ENCODE measurements at regions not wholly inside any gene's neighbourhood (a gene's known extent, or its start where the extent isn't known, plus 50 kb on each side); places are given as distances from the start of the nearest gene placed in this dataset.
"Not testable (repeated sequence)": the region's sequence is repeated elsewhere in the genome, so short reads cannot be mapped to it uniquely, and the experiment has no call there.

DNA sequence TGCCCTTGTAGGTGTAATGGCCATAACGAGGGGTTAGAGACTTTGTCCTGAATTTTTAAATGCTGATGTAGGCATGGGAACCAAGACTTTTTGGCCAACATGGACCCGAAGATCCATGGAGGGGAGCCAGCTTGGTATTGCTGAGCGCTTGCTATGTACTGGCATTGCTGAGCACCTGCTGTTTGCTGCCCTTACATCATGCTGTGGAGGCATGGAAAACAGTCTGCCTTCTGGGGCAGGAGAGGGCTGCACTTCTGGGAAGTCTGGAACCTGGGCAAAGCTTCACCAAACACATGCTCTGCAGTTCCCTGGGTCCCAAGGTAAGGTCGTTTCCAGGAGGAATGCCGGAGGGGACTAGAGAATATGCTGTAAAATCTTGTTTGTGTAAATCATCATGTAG lies 86.3 kb upstream of the CNIH3 start:
- no peak for DNase-seq (ENCODE audit: low read depth in 2 of 3, low spot score in 2 of 3)

DNA sequence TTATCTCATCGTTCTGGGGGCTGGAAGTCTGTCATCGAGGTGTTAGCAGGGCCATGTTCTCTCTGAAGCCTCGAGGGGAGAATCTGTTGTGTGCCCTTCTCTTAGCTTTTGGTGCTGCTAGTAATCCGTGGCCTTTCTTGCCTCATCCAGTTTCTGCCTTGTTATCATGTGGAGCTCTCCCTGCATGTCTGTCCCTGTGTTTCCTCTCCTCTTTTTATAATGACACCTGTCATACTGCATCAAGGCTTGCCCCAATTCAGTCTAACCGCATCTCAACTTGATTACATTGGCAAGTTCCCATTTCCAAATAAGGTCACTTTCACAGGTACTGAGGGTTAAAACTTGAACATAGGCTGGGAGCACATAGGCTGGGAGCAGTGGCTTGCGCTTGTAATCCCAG lies 82.6 kb upstream of the CNIH3 start:
- no peak for DNase-seq (ENCODE audit: low read depth in 2 of 3, low spot score in 2 of 3)

DNA sequence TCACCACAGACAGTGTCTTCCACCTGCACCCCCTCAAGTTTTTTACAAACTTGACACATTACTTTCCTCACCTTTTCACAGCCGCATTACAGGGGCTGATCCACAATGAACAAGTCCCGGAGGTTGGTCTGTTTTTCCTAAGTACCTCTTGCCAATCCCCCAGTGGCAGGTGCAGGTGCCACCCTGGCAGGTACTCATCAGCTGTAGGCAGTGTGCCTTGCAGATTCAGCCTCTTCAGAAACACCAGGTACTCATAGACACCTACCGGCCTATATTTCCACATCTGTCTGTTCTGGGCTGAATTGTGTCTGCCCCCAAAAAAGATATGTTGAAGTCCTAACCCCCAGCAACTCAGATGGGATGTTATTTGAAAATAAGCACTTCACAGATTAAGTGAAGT lies 81.4 kb upstream of the CNIH3 start:
- DNase-seq (ENCODE audit: low read depth in 2 of 3, low spot score in 2 of 3), result no peak

DNA sequence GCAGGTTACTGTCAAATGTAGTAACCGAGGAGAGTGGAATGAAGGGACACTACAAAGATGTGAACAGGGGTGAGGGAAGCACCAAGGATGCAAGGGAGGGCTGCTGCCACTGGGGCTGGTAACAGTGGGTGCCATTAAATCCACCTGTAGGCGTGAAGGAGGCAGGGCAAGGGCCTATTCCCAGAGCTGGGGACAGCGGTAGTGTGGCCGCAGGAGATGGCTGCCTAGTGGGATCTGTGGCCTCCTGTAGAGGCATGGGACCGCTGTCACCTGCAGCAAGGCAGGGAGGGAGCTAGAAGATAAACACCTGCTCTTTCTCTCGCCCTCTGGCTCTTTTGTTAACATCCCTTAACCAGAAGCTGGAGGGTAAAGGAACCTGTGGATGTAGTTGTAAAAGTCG lies 80.5 kb upstream of the CNIH3 start:
- DNase-seq (ENCODE audit: low read depth in 2 of 3, low spot score in 2 of 3), result no peak

DNA sequence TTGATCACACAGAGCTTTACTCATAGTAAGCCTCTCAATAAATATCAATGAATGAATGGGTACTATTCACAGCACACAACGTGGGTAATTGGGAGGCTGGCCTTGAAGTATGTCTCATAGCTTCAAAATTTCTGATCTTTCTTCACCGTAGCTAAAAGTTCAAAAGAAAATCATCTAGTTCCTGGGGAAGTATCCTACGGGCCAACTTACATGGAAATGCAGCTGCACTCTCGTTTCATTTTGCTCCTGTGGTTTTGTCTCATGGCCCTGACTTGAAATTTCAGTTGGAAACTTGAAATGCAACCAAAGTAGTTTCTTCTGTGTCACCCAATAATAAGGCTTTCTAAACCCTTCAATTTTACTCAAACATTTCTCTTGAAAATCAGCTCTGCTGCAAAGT lies 76.1 kb upstream of the CNIH3 start:
- no peak for DNase-seq (ENCODE audit: low read depth in 2 of 3, low spot score in 2 of 3)

DNA sequence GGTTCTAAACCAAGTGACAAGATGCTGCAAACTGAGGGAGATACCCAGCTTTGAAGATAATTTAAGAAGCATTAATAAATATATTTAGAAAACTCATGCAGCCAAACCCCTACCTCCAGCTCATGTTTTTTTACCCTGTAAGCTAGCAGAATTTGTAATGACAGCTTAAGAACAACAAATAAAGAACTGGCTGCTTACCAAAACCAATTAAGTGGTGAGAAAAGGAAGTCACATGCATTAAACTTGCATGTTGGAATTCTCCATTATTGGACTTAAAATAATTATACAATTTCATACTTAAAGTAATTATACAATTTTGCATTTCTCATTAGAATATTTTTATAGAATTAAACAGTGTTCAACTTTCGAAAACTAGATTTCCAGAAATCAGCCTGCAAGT lies 75.6 kb upstream of the CNIH3 start:
- no peak for DNase-seq (ENCODE audit: low read depth in 2 of 3, low spot score in 2 of 3)

DNA sequence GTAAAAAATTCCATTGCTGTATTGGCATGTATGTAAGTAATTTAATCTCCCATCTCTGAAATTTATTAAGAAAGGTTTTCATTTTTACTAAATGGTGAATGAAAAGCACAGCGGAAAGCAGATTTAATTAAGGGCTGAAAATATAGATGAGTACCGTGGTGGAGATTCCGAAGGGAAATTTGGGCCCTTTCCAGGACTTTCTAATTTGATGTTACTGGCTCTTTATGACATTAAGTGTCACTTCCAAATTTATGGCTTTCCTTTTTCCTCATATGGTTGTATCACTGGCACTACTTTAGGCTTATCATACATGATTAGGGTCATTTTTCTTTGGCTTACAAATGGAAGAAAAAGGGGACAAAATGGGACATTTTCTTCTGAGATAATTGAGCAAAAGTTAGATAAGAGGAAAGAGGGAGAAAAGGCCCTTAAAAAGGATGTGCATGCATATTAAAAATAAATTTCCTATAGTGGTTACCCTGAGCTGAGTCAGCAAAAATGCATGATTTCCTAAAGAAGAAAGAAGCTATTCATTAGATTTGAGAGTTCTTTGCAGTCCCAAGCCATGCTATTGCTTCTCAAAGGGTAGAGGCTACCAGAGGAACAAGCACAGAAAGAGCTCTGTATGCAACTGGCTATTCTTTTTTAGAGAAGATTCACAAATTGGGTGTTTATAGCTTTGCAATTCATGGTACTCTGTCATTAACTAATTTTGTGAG lies 74.9 kb upstream of the CNIH3 start:
- DNase-seq (ENCODE audit: low read depth in 2 of 3, low spot score in 2 of 3), result no peak

DNA sequence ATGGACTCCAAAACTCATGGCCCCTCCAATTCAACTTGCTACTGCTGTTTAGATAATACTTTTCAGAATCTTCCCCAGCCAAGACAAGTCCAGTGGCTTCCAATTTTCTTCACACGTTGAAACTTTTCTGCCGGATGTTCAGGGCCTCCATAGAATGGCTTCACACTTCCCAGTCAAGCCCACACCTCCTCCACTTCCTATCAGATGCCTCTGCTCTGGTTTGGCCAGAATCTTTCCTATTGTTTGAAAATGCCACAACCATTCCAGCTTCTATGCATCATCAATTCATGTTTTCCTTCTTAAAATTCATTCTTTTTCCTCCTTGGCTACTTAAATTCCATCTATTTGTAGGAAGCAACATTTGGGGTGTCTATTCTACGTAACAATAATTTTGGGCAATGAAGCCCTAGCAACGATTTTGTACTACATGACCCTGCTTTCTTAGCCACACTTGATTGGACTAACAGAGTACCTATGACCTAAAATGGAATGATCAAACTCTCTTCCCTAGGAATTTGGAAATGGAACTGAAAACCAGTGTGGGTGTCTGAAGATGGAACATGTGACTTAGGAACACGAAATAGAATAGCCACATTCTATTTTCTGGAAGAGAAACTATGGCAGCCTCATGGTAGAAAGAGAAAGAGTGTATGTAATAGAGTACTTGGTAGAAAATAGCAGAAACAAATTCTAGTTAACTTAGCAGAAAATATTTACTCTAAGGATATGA lies 74.1 kb upstream of the CNIH3 start:
- DNase-seq (ENCODE audit: low read depth in 2 of 3, low spot score in 2 of 3), result no peak

DNA sequence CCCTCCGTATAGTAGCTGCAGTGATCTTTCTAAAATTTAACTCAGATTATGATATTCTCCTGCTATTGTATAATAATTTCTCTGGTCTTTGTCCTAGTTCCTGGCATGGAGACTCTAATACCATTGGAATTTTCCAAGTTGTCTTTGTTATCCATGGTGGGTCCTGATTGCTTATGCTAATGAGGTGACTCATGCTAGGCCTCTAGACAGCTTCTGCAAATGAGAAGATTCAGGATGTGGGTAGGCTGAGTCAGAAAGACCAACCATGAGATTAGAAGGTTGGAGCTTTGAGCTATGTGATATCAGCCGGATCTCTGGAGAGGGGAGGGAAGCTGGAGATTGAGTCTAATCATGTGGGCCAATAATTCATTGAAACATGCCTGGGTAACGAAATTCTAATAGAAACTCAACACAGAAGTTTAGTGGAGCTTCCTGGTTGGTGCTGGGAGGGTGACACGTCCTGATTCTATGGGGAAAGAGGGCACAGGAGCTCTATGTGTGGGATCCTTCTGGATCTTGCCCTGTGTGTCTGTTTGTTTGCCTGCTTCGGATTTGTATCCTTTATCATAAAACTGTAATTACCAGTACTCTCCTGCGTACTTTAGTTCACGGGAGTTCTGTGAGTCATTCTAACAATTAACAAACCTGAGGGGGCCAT lies 73.2 kb upstream of the CNIH3 start:
- DNase-seq (ENCODE audit: low read depth in 2 of 3, low spot score in 2 of 3), result no peak

DNA sequence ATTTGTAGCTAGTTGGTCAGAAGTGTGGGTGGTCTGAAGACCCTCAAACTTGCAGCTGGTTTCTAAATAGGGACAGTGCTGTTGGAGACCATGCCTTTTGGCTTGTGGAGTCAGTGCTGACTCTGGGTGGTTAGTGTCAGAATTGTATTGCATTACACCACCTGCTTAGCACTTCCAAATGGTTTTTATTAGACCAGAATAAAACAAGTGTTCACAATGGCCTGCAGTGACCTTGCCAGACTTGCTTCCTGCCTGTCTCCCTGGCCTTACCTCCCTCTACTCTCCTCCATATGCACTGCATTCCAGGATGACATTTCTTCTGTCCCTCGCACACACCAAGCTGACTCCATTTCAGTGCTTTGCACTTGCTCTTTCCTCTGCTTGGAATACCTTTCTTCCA lies 72.7 kb upstream of the CNIH3 start:
- no peak for DNase-seq (ENCODE audit: low read depth in 2 of 3, low spot score in 2 of 3)

DNA sequence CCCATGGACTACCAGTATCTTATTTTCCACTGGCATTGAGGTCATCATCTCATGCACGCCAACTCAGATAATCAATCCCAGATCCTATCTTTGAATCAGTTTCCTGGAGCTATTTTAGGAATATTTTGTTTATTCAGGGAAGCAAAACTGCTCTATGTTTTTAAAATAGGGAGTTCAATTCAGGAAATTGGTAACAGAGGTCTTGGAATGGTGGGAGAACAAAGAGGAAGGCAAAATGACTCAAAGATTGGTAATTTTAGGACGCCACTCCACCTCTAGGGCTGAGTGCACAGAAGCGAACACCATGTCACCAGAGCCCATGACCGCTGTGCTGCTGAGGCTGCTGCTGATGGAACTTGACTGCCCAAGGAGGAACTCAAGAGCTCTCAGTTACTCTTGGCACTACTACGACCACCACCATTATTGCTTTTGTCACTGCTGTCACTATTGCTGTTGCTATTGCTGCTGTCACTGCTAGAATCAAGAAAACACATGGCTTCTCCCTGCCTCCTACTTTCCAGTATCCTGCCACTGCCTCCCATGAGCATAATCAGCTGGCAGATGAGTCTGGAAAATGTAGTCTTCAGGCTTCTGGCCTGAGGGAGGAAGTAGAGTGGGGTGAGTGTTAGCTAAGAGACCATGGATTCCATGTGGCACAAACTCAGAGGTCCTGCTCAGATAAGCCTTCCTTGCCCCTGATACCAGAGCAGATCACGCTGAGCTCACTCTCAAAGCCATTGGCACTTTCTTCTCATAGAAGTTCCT lies 71.6 kb upstream of the CNIH3 start:
- no peak for DNase-seq (ENCODE audit: low read depth in 2 of 3, low spot score in 2 of 3)

DNA sequence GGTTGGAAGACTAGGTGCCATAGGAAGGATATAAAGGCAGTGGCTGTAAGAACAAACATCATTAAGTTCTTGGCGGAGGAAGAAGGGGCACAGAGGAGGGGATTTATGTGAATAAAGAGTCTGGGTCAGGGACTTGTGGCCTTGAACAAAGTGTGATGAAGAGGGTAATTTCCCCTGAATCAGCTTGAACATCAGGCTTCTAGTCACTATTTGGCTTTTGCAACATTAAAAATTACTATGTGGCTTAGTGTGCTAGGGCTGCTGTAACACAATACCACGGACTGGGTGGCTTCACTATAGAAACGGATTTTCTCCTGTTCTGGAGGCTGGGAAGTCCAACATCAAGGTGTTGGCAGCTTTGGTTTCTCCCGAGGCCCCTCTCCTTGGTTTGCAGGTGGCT lies 70.5 kb upstream of the CNIH3 start:
- DNase-seq (ENCODE audit: low read depth in 2 of 3, low spot score in 2 of 3), result no peak

DNA sequence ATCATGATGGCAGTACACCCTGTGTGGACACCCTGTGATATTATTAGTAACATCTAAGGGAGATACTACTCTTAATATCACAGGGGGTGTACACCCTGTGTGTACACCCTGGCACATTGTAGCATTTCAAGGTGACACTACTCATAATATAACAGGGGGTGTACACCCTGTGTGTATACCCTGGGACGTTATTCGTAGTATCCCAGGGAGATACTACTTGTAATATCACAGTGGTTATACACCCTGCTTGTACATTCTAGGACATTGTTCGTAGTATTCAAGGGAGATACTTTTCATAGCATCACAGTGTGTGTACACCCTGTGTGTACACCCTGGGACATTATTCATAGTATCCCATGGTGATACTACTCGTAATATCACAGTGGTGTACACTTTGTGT lies 67.4 kb upstream of the CNIH3 start:
- DNase-seq (ENCODE audit: low read depth in 2 of 3, low spot score in 2 of 3), result no peak

DNA sequence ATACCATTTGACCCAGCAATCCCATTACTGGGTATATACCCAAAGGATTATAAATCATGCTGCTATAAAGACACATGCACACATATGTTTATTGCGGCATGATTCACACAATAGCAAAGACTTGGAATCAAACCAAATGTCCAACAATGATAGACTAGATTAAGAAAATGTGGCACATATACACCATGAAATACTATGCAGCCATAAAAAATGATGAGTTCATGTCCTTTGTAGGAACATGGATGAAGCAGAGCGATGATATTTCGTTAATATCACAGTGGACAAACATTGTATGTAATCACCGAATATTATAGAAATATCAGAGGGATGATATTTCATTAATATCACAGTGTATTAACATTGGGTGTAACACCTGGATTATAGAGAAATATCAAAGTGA lies 64.9 kb upstream of the CNIH3 start:
- DNase-seq (ENCODE audit: low read depth in 2 of 3, low spot score in 2 of 3), result not testable (repeated sequence)

DNA sequence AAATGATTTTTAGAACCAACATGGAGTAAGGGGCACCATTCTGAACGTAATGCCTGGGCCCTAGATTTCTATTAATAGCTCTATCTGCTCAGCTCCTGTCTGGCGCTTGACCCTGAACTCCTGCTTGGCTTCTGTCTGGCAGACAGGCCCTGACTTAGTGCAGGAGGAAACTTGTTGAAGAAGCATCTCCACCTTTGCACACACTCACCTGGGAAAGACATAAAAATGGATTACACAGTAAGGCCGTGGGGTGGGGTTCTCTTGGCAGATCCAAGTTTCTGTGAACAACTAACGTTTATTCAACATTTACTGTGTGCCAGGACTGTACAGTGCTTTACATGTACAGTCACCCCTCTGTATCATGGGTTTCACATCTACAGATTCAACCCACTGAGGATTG lies 62.1 kb upstream of the CNIH3 start:
- DNase-seq (ENCODE audit: low read depth in 2 of 3, low spot score in 2 of 3), result no peak

DNA sequence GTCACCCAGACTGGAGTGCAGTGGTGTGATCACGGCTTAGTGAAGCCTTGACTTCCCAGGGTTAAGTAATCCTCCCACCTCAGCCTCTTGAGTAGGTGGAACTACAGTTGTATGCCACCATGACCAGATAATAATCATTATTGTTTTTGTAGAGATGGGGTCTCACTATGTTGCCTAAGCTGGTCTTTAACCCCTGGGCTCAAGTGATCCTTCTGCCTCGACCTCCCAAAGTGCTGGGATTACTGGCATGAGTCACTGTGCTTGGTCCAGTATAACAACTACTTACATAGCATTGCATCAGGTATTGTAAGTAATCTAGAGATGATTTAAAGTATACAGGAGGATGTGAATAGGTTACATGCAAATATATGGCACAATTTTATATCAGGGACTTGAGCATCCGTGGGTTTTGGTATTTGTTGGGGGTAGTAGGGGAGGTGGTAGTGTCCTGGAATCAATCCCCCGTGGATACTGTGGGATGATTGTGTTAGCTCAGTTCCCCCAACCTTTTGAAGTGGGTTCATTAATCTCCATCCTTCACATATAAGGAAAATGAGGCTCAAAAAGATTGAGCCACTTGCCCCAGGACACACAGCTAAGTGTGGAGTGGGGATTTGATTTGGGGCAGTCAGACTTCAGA lies 61.4 kb upstream of the CNIH3 start:
- no peak for DNase-seq (ENCODE audit: low read depth in 2 of 3, low spot score in 2 of 3)

DNA sequence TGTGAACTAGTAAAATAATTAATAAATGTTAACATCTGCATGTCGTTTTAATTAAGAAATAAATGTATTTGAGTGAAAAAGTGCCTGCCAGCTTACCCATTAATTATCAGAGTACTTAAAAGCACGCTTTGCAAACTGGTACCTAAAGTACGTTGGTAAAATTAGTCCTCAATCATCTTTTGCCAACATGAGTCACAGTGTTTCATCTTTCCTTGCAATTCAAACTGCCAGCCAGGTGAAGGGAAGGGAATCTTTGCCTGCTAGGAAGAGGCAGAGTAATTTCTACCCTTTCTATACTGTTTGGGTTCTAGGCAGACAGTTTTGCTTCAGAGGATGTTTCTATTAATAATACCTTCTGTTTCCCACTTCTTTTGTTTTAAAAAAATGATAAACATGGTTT lies 57.2 kb upstream of the CNIH3 start:
- DNase-seq (ENCODE audit: low read depth in 2 of 3, low spot score in 2 of 3), result no peak

DNA sequence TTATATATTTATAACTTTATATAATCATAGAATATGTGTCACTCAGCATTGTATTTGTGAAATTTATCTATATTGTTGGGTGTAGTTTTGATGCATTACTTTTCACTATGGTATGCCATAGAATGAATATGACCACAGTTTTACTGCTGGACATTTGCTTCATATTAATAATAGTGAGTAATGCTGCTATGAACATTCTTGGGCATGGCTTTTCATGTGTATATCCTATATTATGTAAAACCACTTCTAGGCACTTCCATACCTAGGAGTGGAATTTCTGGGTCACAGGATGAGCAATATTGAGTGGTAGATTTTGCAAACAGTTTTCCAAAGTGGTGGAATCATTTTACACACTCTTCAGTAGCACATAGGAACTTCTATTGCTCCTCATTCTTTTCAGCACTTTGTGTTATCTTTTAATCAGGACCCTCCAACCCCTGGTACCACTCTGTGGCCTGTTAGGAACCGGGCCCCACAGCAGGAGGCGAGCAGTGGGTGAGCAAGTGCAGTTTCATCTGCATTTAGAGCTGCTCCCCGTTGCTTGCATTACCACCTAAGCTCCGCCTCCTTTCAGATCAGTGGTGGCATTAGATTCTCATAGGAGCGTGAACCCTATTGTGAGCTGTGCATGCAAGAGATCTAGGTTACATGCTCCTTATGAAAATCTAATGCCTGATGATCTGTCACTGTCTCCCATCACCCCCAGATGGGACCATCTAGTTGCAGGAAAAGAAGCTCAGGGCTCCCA lies 56.0 kb upstream of the CNIH3 start:
- DNase-seq (ENCODE audit: low read depth in 2 of 3, low spot score in 2 of 3), result no peak

DNA sequence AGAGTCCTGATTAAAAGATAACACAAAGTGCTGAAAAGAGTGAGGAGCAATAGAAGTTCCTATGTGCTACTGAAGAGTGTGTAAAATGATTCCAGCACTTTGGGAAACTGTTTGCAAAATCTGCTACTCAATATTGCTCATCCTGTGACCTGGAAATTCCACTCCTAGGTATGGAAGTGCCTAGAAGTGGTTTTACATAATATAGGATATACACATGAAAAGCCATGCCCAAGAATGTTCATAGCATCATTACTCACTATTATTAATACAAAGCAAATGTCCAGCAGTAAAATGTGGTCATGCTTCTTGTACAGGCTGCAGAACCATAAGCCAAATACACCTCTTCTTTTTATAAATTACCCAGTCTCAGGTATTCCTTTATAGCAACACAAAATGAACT lies 53.2 kb upstream of the CNIH3 start:
- not testable (repeated sequence) for DNase-seq (ENCODE audit: low read depth in 2 of 3, low spot score in 2 of 3)

DNA sequence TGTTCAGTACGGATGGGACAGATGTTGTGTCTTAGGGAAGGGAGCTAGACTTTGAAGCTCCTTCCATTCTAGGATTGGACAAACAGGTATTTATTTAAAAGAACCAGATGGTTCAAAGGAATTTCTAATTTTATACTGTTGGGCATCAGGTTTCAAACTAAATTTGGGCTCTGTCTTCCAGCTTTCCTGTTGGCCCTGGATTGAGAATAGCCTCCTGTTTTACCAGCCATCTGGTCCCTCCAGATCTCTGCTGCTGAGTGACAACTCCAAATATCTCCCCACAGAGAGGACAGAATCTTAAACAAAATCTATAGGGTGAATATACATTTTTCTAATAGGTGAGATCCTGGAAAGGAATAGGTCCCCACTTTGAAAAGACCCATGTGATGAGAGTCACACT lies 52.5 kb upstream of the CNIH3 start:
- no peak for DNase-seq (ENCODE audit: low read depth in 2 of 3, low spot score in 2 of 3)
